Nephron (organoid): ENCODE measurements at regions not wholly inside any gene's neighbourhood (a gene's known extent, or its start where the extent isn't known, plus 50 kb on each side); places are given as distances from the start of the nearest gene placed in this dataset.
A peak's percentile ranks its signal among the peaks of the same experiment; 100 is the strongest.

ENCODE experiments used
- H3K27ac Mint-ChIP-seq, 3 experiments: 2 replicates each; pipeline ENCODE4 v1.8.0; 2020; ENCODE audit warnings: mixed read lengths in 3 of 3, mild to moderate bottlenecking in 2 of 3, moderate library complexity in 1 of 3
- H3K27me3 Mint-ChIP-seq: 2 replicates; pipeline ENCODE4 v1.8.0; 2021; ENCODE audit warnings: low read depth, mild to moderate bottlenecking, moderate library complexity, mixed read lengths
- H3K36me3 Mint-ChIP-seq: 2 replicates; pipeline ENCODE4 v1.8.0; 2020; ENCODE audit warnings: low read depth, mixed read lengths
- H3K4me1 Mint-ChIP-seq: 2 replicates; pipeline ENCODE4 v1.8.0; 2020; ENCODE audit warnings: mixed read lengths
- H3K4me3 Mint-ChIP-seq, 3 experiments: 2 replicates each; pipeline ENCODE4 v1.8.0; 2020; ENCODE audit warnings: mild to moderate bottlenecking in 3 of 3, mixed read lengths in 3 of 3, moderate library complexity in 2 of 3
- H3K9me3 Mint-ChIP-seq: 2 replicates; pipeline ENCODE4 v1.8.0; 2020; ENCODE audit warnings: mixed read lengths
- CTCF ChIP-seq, 3 experiments: fragments of 200-600 bp; sonication (generic); IDR thresholded peaks; one replicate each; pipeline ENCODE4 v1.5.0; 2021; ENCODE audit warnings: antibody characterized with exemption in 3 of 3; ENCODE audit not compliant: unreplicated experiment in 3 of 3

GRCh38 chr11:26014456-26015115, 317.3 kb upstream of the ANO3 start:
- no peaks in the 10 kb centered on the region for H3K27me3 Mint-ChIP-seq
- no peaks in the 10 kb centered on the region for H3K36me3 Mint-ChIP-seq
- H3K9me3 Mint-ChIP-seq = no peaks in the 10 kb centered on the region
- H3K27ac Mint-ChIP-seq = no peak overlapping the region
- peaks cover 15% of the 10 kb centered on the region for H3K4me1 Mint-ChIP-seq
- H3K4me3 Mint-ChIP-seq = no peak overlapping the region
- TF ChIP-seq CTCF (IDR thresholded peaks at IDR 0.05; ENCODE audit: unreplicated experiment in 3 of 3) = no peak

GRCh38 chr11:26017322-26017860, 314.5 kb upstream of the ANO3 start:
- Mint-ChIP-seq H3K4me1 (peaks cover 20% of the 10 kb centered on the region), H3K4me3 (no peak overlapping the region), H3K36me3 (no peaks in the 10 kb centered on the region), H3K27ac (peak overlapping the region in 2 of 3 experiments; percentile 32 to 58), H3K27me3 (no peaks in the 10 kb centered on the region), H3K9me3 (no peaks in the 10 kb centered on the region)
- no peak for TF ChIP-seq CTCF (IDR thresholded peaks at IDR 0.05; ENCODE audit: unreplicated experiment in 3 of 3)

- H3K27me3 Mint-ChIP-seq = no peaks in the 10 kb centered on the region
- TF ChIP-seq CTCF (IDR thresholded peaks at IDR 0.05; ENCODE audit: unreplicated experiment in 3 of 3) = no peak
- no peak overlapping the region for H3K4me3 Mint-ChIP-seq
- peaks cover 20% of the 10 kb centered on the region for H3K4me1 Mint-ChIP-seq
- H3K36me3 Mint-ChIP-seq = no peaks in the 10 kb centered on the region
- peak overlapping the region in 2 of 3 experiments; percentile 32 to 58 for H3K27ac Mint-ChIP-seq
- no peaks in the 10 kb centered on the region for H3K9me3 Mint-ChIP-seq
These were observed 314.0 kb upstream of the ANO3 start for GRCh38 chr11:26017903-26018302.

DNA sequence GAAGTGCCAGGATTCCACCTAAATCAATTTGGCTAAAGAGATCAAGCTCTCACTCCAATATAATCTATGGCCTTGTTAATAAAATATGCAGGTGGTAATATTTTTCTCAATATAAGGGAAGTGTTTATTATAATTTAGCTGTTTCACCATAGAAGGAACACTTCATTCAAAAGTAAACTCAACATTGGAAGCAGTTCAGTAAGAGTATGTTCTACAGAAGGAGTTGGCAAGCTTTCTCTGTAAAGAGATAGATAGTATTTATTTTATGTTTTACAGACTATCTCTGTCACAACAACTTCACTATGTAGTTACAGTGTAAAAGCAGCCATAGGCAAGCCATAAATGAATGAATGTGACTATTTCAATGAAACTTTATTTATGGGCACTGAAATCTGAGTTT, 313.6 kb upstream of the ANO3 start:
- no peak for TF ChIP-seq CTCF (IDR thresholded peaks at IDR 0.05; ENCODE audit: unreplicated experiment in 3 of 3)
- Mint-ChIP-seq H3K4me1 (peaks cover 20% of the 10 kb centered on the region), H3K27me3 (no peaks in the 10 kb centered on the region)

DNA sequence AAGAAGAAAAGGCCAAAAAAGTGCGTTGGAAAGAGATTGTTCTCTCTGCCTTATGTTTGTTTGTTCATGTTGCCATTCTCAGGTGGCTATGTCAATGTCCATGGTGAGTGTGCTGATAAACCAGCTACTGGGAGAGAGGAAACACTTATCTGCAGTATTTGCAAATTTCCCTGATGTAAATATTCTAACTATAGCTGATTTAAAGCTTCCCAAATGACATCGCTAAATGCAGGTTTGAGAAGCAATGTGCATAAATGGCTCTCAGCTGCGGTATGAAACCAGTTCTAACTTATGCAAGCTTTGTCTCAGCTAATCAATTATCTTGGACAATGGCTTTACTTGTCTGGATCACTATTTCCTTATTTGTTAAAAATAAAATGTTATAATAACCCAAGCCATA, 312.5 kb upstream of the ANO3 start:
- H3K27me3 Mint-ChIP-seq = no peaks in the 10 kb centered on the region
- TF ChIP-seq CTCF (IDR thresholded peaks at IDR 0.05; ENCODE audit: unreplicated experiment in 3 of 3) = no peak
- H3K4me1 Mint-ChIP-seq = peaks cover 20% of the 10 kb centered on the region
- no peak overlapping the region for H3K4me3 Mint-ChIP-seq
- H3K36me3 Mint-ChIP-seq = no peaks in the 10 kb centered on the region
- H3K27ac Mint-ChIP-seq = no peak overlapping the region
- no peaks in the 10 kb centered on the region for H3K9me3 Mint-ChIP-seq

More for the DNA sequence above, 313.6 kb upstream of the ANO3 start:
- Mint-ChIP-seq H3K9me3 (no peaks in the 10 kb centered on the region), H3K4me3 (no peak overlapping the region), H3K36me3 (no peaks in the 10 kb centered on the region), H3K27ac (peak overlapping the region in 2 of 3 experiments; percentile 32 to 58)

GRCh38 chr11:26021017-26021416, 310.9 kb upstream of the ANO3 start:
- peaks cover 20% of the 10 kb centered on the region for H3K4me1 Mint-ChIP-seq
- peak overlapping the region in 1 of 3 experiments; percentile 14 for H3K27ac Mint-ChIP-seq
- no peaks in the 10 kb centered on the region for H3K27me3 Mint-ChIP-seq
- TF ChIP-seq CTCF (IDR thresholded peaks at IDR 0.05; ENCODE audit: unreplicated experiment in 3 of 3) = no peak
- H3K36me3 Mint-ChIP-seq = no peaks in the 10 kb centered on the region
- H3K4me3 Mint-ChIP-seq = no peak overlapping the region
- H3K9me3 Mint-ChIP-seq = no peaks in the 10 kb centered on the region
